ENCODE measurements at regions not wholly inside any gene's neighbourhood (a gene's known extent, or its start where the extent isn't known, plus 50 kb on each side); places are given as distances from the start of the nearest gene placed in this dataset.

DNA sequence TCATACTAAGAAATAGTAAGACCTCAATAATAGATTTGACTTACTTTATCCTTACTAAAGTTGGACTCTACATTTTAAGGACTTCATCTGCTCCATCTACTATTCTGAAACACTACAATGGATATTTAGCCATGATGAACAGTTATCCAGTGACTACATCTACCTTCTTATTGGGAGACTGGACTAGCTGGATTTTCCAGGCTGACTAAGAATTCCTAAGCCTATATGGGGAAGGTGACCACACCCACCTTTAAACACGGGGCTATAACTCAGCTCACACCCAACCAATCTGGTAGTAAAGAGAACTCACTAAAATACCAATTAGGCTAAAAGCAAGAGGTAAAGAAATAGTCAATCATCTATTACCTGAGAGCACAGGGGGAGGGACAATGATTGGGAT lies 1438.4 kb downstream of the TECRL start:
- H3K4me3 ChIP-seq (replicated peaks; ENCODE audit: low read depth, low read length) = no peak overlapping the region
- no peaks in the 10 kb centered on the region for H3K36me3 ChIP-seq (ENCODE audit: control insufficient read depth, insufficient read depth, low read length)
- no peaks in the 10 kb centered on the region for H3K27me3 ChIP-seq (replicated peaks; ENCODE audit: control insufficient read depth, insufficient read depth, low read length)
- TF ChIP-seq, protein P1, sequence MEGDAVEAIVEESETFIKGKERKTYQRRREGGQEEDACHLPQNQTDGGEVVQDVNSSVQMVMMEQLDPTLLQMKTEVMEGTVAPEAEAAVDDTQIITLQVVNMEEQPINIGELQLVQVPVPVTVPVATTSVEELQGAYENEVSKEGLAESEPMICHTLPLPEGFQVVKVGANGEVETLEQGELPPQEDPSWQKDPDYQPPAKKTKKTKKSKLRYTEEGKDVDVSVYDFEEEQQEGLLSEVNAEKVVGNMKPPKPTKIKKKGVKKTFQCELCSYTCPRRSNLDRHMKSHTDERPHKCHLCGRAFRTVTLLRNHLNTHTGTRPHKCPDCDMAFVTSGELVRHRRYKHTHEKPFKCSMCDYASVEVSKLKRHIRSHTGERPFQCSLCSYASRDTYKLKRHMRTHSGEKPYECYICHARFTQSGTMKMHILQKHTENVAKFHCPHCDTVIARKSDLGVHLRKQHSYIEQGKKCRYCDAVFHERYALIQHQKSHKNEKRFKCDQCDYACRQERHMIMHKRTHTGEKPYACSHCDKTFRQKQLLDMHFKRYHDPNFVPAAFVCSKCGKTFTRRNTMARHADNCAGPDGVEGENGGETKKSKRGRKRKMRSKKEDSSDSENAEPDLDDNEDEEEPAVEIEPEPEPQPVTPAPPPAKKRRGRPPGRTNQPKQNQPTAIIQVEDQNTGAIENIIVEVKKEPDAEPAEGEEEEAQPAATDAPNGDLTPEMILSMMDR (IDR thresholded peaks at IDR 0.05; ENCODE audit: insufficient read depth, low read length, poor library complexity, severe bottlenecking) = no peak
- DNase-seq (ENCODE audit: extremely low read depth, insufficient read length) = no peak

DNA sequence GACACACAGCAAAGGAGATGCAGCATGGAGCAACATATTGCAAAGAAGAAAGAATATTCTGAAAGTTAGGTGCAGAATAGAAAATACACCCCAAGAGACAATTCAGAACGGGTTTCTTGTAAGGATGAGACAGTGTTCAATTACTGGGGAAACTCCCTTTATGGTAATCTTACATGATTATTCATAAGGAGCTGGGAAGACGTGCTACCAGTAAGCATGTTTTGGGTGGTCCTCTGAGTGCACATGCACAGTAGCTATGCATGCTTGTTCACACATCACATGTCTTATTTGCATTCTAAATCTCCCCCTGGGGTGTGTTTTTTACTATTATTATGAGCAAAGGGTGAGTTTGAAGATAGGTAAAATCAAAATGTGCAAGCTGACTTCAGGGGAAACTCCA lies 1448.8 kb downstream of the TECRL start:
- Histone ChIP-seq H3K36me3 (ENCODE audit: control insufficient read depth, insufficient read depth, low read length) (no peaks in the 10 kb centered on the region), H3K27me3 (replicated peaks; ENCODE audit: control insufficient read depth, insufficient read depth, low read length) (no peaks in the 10 kb centered on the region), H3K4me3 (replicated peaks; ENCODE audit: low read depth, low read length) (no peak overlapping the region)
- no peak for DNase-seq (ENCODE audit: extremely low read depth, insufficient read length)
- TF ChIP-seq, protein P1 (IDR thresholded peaks at IDR 0.05; ENCODE audit: insufficient read depth, low read length, poor library complexity, severe bottlenecking) = no peak

DNA sequence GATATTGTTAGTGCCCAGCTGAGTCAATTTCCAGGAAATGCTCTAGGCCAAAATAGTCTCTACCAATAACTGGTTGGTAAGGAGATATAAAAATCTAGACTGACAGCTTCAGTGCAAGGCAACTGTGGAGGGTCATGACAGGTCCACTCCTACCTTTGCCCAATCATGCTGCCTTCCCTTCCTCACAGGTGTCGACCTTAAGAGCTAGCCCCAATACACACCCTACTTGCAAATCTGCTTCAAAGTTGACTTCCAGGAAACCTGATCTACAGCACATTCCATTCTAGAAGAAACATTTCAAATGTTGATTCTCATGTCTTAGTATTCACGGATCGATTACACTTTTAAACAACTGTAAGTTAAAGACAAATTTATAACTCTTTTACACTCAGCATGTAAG lies 1455.5 kb downstream of the TECRL start:
- Histone ChIP-seq H3K27me3 (replicated peaks; ENCODE audit: control insufficient read depth, insufficient read depth, low read length) (no peaks in the 10 kb centered on the region), H3K36me3 (ENCODE audit: control insufficient read depth, insufficient read depth, low read length) (no peaks in the 10 kb centered on the region), H3K4me3 (replicated peaks; ENCODE audit: low read depth, low read length) (no peak overlapping the region)
- no peak for DNase-seq (ENCODE audit: extremely low read depth, insufficient read length)
- TF ChIP-seq, protein P1 (IDR thresholded peaks at IDR 0.05; ENCODE audit: insufficient read depth, low read length, poor library complexity, severe bottlenecking) = no peak

DNA sequence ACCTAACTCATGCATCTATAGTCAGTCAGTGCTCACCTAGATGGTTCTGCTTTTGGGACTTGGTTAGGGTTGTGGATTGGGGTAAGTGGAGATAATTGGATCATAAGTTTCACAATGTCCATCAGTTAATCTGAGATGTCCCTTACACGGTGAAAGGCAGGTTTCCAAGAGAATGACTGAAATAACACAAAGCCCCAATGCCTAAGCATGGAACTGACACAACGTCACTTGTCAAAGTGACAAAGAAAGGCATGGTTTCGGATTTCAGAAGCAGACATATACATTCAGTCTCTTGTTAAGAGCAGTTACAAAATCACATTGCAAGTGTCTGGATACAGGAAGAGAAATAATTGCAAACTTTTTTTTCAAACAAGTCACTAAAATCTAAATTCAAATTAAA lies 1456.9 kb downstream of the TECRL start:
- Histone ChIP-seq H3K27me3 (replicated peaks; ENCODE audit: control insufficient read depth, insufficient read depth, low read length) (no peaks in the 10 kb centered on the region), H3K4me3 (replicated peaks; ENCODE audit: low read depth, low read length) (no peak overlapping the region), H3K36me3 (ENCODE audit: control insufficient read depth, insufficient read depth, low read length) (no peaks in the 10 kb centered on the region)
- TF ChIP-seq, protein P1 (IDR thresholded peaks at IDR 0.05; ENCODE audit: insufficient read depth, low read length, poor library complexity, severe bottlenecking) = no peak
- DNase-seq (ENCODE audit: extremely low read depth, insufficient read length) = no peak

DNA sequence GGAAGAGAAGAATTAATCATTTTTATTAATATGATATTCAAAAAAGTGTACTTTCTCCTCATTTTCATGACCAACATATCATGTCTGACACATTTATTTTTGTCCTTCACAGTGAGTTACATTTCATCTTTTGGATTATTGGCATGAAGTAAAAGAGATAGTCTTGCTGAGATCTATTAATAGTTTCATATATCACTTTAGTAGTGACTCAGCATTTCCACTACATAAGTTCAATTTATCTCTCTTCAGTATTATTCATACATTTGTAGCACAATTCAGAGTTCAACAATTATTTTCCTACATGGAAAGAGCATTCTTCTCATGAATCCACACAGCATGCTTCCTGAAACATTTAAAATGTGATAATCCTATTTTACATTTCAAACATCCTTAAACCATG lies 1461.1 kb downstream of the TECRL start:
- H3K4me3 ChIP-seq (replicated peaks; ENCODE audit: low read depth, low read length) = no peak overlapping the region
- TF ChIP-seq, protein P1 (IDR thresholded peaks at IDR 0.05; ENCODE audit: insufficient read depth, low read length, poor library complexity, severe bottlenecking) = no peak
- no peak for DNase-seq (ENCODE audit: extremely low read depth, insufficient read length)
- H3K36me3 ChIP-seq (ENCODE audit: control insufficient read depth, insufficient read depth, low read length) = no peaks in the 10 kb centered on the region
- H3K27me3 ChIP-seq (replicated peaks; ENCODE audit: control insufficient read depth, insufficient read depth, low read length) = no peaks in the 10 kb centered on the region

DNA sequence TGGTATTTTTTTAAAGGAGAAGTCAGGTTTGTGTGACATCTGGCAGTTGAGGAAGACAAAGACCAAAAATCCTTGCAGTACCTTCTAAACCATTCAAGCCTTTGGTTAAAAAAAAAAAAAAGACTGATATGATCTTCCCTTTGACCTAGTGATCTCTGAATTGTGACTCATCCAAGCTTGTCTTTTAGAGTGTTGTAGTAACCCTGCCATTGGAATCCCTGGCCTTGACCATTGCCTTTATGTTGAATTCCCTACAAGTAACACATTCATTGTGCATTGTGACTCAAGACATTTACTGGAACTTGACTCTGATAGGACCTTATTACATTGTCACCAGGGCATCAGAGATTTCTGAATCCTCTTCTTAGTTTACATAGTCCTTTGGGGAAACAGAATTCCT lies 1469.0 kb downstream of the TECRL start:
- Histone ChIP-seq H3K36me3 (ENCODE audit: control insufficient read depth, insufficient read depth, low read length) (no peaks in the 10 kb centered on the region), H3K27me3 (replicated peaks; ENCODE audit: control insufficient read depth, insufficient read depth, low read length) (no peaks in the 10 kb centered on the region), H3K4me3 (replicated peaks; ENCODE audit: low read depth, low read length) (no peak overlapping the region)
- DNase-seq (ENCODE audit: extremely low read depth, insufficient read length) = no peak
- TF ChIP-seq, protein P1 (IDR thresholded peaks at IDR 0.05; ENCODE audit: insufficient read depth, low read length, poor library complexity, severe bottlenecking) = no peak

All from GM06990 (cell line).